ENCODE measurements at regions not wholly inside any gene's neighbourhood (a gene's known extent, or its start where the extent isn't known, plus 50 kb on each side); places are given as distances from the start of the nearest gene placed in this dataset.
"Not testable (repeated sequence)": the region's sequence is repeated elsewhere in the genome, so short reads cannot be mapped to it uniquely, and the experiment has no call there.

DNA sequence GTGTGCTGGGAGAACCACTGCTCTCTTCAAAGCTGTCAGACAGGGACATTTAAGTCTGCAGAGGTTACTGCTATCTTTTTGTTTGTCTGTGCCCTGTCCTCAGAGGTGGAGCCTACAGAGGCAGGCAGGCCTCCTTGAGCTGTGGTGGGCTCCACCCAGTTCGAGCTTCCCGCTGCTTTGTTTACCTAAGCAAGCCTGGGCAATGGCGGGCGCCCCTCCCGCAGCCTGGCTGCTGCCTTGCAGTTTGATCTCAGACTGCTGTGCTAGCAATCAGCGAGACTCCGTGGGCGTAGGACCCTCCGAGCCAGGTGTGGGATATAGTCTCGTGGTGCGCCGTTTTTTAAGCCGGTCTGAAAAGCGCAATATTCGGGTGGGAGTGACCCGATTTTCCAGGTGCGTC lies 164.0 kb downstream of the HRH4 start:
- DNase-seq = not testable (repeated sequence)

DNA sequence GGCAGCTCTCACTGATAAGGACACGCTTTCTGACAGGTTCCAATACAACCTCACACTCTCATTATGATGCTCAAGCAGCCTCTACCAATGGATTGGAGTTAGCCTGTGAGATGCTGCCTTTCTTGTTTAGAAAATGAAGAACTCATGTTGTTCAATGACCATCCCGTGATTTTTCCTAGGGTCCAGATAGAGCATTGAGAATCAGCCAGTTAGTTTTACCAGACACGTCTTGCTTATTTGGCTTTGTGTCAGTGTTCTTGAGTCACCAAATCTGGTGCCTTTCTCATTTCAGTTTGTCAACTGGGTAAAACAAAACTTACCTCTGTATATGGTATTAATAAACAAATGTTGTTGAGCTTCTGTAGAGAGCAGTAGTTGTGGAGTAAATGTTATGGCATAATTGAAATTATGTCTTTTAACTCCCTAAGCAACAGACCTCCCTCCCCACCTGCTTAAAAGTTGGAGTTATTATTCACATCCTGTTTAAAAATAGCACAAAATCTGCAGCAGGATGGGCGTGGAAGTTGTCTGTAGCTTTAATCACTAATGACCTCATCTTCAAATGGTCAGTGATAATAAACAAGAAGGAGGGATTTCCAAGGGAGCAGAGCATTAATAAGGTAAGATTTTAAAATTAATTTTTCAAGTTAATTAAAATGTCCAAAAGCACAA lies 167.3 kb downstream of the HRH4 start:
- no peak for DNase-seq

DNA sequence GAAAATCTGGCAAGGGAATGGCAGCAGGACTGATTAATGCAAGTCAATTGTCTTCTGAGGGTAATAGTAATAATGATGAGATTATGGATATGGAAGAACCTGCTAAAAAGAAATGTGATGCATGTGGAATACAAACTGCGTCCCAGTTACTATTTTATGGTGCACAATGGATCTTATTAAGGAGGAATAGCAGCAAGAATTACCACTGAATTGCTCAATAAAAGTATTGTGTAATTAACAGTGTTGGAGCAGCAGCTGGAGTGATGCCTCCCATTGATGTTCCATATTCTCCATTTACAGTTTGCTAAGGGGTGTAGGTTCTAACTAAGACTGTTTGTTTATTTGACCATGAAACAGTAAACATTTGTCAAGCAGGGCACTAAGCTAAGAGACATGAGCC lies 167.9 kb downstream of the HRH4 start:
- no peak for DNase-seq

DNA sequence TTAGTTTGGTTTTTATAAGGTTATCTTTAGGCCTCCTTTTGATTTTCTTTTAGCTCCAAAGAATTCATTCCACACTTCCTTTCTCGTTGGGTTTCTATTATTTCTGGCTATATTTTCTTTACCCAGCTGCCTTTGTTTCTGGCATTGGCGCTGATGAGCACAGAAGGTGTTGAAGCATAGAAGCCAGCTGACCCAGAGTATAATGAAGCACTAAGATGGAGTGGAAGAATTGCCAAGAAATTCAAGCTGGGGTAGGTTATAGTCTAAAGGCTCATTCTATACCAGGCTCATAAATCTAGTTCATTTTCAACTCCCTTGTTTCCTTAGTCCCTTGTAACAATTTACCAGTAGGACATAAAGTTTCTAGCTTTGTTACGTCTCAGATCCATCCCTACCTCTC lies 169.5 kb downstream of the HRH4 start:
- DNase-seq = no peak

DNA sequence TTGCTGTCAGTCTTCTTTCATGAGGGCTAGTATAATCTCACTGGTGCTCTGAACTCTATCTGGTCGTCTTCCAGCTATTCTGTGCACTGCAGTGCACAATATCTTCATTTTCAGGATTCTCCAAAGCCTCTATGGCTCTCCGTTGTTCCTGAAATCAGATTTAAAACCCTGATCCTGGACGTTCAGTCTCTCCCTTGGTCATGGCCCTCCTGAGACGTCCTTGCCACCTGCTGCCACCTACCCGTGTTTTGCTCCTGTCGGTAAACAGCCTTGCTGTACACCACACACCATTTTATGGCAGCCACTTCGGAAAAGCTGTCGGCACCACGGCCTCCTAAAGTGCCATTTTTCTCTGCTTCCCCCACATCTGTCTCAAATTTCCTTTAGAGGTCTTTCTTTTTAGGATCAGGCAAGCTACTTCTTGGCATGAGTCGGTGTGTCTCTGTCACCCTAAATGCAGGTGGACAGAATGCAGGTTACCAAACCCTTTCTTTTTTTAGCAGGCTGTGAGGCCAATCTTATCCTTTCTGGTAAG lies 170.0 kb downstream of the HRH4 start:
- DNase-seq = no peak

DNA sequence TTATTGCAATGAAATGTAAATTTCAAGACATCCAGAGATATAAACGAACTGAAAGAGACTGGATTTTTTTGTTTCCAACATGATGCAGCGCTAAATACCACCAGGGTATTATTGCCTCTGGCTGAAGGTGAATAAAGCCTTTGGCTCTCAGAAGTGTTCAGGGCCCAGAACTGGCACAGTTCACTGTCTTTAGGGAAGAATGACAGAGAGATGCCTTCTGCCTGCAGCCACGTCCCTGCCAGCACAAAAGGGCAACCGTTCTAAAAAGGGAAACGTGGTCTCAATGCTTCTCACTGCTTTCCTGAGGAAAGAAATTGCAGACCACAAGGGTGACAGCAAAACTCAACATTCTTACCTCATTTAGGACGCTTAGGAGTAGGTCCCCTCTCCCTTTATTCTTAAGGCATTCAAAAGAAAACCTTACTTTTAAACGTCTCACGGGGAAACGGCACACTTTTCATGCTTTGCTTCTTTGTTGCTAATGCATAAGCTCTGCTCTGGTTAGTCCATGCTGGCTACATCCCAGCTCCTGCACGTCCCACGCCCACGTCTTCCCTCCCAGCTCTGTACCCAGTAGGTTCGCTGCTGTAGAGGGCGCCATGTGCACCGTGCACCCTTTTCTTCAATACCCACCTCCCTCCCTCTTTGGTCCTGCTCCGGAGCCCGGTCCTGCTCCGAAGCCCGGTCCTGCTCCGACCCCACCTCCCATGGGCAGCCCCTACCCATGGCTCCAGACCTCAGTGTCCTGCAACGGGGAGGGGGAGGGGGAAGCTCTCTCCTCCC lies 171.0 kb downstream of the HRH4 start:
- peak in 10 of 56 donors; percentile 3 to 16 (median 6) for DNase-seq

DNA sequence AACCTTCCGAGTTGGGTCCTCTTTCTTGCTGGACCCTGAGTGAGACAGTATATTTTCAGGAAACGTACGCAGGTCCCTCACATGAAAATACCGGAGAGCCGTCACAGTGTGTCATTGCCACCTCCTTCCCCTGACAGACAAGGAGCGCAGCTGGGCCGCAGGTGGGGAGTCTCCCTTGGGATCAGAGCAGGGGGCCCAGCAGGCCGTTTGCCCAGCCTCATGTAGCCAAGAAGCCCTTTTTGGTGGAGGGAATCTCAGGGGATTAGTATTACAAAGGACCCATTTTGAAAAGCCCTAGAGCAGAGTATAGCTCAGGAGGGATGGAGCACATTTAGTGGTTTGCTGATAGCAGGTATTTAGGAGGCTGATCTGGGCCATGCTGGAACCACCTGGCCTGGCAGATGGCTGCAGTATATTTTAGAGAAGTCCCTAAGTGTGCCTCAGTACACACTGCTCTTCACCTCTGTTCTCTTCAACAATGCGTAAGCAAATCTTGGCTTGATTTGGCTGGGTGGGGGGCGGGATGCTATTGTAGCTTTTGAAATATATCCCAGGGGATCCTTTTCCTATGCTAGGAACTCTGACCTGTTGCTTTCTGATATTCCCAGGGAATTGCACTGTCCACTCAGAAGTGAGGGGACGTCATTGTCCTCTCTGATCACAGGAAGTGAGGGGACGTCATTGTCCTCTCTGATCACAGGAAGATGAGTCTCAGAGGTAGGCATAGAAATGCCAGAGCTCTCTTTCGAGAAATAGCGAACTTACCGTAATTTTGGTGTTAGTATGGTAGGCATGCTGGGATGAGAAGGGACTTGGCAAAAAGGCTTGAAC lies 171.9 kb downstream of the HRH4 start:
- DNase-seq = no peak

DNA sequence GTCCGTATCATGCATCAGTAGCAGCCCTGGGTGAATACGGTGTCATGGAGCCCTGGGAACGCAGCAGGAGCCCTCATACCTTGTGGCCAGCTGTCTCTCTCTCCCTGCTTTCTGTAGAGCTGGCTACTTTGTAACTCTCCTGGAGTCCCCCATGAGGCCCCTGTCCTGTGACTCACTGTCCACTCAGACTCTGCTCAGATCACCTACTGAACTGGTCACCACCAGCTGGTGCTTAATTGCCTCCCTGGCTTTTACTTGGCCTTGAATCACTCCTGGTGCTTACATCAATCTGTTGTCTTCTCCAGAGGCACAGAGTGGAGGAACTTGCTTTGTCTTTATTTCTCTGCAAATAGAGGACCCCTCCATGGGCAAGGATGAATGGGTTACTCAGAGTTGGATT lies 172.7 kb downstream of the HRH4 start:
- no peak for DNase-seq

DNA sequence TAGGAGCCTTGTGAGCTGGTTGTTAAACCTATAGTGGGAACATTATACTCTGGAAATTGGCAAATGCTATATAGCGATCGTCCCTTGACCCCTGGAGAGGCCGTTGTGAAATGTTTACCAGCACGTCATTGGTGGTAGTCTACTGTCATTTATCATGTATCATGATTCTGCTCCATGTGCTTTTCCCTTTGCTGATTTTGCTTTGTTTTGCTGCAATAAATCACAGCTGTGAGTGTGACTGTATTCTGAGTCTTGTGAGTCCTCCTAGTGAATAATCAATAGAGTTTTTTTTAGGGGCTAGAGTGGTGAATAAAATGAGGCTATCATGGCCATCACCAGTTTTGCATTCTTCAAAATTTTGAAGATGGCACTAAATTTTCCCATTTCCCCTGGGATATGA lies 189.1 kb downstream of the HRH4 start:
- DNase-seq = no peak

DNA sequence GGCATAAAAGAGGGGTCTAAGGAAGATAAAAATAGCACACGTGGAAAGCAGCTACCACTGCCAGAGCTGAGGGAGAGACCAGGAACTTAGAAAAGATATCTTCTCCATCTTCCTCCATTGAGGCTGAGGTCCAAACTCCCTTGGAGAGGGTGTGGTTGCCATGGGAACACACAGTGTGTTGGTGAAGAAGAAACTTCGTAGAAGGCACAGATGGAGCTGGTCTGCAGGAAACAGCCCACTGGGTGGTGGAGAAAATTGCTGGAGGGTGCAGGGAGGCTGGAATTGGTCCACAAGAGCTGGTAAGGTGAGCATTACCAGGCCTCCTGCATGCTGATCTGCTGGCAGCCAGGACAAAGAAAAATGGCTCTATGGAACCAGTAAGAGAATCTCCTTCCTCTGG lies 191.0 kb downstream of the HRH4 start:
- peak in 6 of 56 donors; percentile 2 to 16 (median 8) for DNase-seq

DNA sequence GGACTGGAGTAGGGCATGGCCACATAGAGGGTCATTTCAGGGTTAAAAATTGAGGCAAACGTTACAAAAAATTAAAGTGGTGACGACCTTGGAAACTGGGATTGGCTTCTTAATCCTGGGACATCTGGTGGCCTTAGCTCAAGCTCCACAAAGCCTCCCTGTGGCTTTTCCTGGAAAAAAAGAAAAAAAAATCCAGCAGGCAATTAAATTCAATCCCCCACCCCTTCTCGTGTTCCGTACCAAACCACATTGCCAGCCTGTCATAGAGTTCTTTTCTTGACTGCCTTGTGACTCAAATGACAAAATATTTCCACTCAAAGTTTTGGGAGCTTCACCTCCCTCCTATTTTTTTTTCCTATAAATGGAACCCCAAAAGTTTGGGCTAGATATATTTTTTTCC lies 195.6 kb downstream of the HRH4 start:
- no peak for DNase-seq

DNA sequence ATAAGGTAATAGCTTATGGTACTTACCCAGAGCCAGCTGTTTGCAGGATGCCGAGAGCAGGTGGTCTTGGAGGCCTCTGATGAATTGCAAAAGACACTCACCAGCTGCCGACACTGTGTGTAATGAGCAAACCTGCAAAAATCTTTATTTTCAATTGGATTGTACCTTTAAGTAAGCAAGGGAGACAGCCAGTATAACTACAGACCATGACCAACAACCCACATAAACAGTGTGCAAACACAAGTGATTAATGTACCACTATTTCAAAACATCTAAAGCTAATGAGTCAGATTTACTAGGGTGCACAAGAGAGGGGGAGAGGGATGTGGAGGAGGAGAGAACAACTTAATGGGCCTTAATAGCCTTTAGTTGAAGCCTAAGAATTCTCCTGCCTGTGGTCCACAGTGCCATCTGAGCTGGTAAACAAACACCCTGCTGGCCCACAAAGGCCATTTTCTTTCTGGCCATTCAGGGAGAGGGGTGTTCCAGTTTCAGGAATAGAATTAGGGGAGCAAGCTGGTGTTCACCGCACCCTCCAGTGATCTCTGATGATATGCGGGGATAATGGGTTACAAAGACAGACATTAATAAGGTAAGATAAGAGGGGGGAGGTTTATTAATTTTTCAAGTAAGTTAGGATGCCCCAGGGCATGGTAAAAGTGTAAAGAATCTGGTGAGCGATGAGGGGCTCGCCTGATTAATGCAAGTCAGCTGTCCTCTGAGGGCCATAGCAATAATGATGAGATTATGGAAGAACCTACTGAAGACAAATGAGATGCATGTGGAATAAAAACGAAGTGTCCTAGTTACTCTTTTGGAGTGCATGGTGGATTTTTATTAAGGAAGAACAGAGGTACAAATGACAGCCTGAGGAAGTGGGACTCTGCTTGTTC lies 196.4 kb downstream of the HRH4 start:
- DNase-seq = no peak

DNA sequence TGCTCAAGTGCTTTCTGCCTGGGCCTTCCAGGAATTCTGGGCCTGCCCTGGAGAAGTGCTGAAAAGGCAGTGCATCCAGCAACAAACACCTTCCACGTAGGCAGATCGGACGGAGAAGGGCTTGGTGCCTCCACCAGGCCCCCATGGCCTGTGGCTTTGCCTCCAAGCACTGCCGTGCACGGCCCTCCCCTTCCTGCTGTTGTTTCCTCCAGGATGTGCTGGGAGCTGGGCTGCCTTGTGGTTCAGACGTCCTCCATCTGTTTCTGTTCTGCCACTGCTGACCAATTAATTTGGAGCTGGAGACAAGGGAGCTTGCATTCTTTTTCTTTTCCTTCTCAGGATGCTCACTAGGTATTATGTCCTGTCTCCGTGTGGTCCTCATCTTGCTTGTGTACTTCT lies 197.0 kb downstream of the HRH4 start:
- DNase-seq = no peak

DNA sequence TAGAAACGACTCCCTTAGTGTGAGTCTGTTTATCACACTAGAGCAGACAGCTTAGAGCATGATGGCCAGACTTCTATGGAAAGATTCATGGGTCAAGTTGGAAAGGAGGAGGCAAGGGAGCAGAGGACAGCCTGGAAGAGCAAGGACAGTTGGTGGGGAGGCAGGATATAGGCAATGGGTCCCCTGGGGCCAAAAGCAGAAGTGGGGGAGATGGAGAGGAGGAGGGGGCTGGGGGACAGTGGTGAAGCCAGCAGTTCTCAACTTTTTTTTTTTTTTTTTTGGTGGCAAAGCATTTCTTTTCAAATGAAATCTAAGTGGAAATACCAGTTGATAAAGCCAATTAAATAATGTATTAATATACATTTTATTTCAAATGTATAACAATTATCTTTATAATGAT lies 197.9 kb downstream of the HRH4 start:
- DNase-seq = no peak

DNA sequence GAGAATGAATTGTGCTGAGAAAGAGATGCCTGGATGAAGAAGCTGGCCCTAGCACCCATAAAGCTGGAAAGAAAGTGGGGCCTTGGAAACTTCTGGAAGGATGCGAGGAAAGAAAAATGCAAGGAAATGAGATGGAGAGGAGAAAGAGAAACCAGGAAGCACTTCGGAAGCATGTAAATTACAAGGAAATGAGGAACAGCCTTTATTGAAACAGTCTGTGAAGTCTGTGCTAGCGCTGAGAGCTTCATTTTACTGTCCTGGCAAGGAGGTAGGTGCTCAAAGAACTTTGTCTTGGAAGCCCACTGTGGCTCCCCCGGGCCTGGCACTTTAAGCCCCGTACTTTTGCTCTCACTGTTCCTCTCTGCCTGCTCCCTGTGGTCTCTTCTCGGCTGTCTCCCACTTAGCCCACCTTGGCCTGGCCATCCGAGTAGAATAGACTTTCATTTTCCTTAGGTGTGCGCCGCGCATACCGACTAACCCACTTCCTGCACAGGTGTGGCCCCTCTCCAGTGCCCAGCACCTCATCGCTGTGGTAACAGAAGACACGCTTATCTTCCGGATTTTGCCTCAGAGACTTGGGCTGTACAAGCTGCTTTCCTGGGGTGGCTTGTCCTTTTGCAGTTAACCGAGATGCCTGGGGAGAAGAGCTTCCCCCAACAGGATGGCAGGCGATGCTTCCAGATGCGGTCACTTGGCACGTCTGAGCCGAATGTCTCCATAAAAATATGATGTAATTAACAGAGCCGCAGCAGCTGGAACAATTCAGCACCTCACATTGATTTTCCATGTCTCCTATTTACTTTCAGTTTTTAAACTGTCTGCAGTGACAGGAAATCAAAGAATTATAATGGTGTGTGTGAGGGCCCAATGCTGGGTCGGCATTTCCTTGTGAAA lies 199.6 kb downstream of the HRH4 start:
- DNase-seq = no peak

DNA sequence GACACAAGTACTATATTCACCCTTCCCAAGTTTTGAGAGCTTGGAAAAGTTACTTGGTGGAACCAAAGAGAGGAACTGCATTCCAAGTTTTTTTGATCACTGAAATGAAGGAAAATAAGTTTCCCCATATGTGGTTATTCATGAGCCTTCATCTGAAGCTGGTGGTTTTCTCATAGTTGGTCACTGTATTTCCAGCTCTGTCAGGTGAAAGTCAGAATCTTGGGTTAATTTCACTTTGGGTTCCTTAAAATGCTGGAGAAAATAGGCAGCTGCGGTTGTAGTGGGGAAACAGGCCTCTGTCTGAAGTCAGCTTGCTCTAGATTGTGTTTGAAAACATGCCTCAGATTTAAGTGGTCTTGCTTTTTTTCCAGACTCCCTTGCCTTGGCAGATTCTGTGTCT lies 200.5 kb downstream of the HRH4 start:
- no peak for DNase-seq

DNA sequence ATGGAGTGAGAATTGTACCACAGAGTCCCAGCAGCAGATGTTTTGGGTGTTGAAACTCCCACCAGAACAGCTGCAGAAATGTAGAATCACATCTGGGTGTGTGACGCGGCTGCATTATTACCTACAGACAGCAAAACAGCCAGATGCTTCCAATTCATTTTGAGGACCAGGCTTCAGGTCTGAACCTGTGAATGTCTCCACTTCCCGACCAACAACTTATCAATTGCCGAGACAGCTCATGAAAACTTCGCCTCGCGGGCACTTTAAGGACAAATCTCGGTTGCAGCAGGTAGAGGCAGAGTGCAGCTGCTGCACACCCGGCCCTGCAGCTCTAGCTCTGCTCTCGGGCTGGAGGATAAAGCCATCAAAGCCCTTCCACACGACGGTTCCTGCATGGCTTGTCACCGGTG lies 202.0 kb downstream of the HRH4 start:
- no peak for DNase-seq

DNA sequence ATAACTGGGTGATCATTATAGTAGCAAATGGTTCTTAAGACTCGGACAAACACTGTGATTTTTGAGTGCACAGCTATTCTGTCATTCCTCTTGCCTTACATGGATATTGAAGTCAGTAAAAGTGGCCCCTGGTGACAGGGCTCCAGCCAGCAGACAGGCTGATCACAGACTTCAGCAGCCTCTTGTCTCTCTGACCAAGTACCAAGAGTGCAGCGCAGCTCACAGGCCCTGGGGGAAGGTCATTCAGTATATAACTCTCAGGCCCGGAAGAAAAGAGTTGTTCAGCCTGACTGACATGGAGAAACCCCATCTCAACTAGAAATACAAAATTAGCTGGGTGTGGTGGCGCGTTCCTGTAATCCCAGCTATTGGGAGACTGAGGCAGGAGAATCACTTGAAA lies 202.6 kb downstream of the HRH4 start:
- no peak for DNase-seq

DNA sequence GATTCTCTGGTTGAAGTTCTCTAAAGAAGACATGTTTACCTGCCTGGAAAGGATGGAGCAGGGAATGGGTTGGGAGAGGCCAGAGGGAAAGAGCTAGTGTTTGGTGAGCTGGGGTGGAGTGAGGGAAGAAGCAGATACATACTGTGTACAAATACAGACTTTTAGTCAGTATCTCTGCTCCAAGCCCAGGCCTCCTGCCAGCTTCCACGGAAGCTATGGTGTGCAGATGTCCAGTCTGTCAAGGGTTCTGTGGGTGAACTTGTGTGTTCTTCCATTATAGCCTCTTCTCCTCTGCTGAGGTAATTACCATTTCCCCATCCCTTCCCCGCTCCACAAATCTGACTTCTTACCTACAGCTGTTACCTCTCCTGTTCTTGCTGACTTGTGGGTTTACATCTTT lies 208.6 kb downstream of the HRH4 start:
- DNase-seq = no peak

DNA sequence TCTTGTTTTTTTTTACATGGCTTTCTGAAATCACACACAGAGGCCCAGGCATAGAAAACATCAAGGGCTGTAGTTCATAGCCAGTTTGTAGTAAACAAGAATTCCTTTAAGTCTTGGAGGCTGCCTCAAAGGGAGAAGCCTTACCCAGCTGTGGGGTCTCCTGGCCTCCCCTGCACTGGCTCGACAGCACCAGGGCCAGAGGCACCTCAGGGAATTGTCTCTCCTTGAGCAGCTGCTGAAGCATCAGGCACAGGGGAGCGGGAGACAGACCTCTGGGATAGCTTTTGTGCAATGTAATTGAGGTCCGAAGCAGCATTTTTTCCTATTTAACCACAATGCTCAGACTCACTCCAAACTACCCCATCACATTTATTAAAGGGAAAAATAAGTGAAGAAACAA lies 209.1 kb downstream of the HRH4 start:
- DNase-seq = no peak
